SH-SY5Y (cell line): ENCODE measurements at regions not wholly inside any gene's neighbourhood (a gene's known extent, or its start where the extent isn't known, plus 50 kb on each side); places are given as distances from the start of the nearest gene placed in this dataset.

ENCODE experiments used
- GATA2 ChIP-seq: IDR thresholded peaks from 2 replicates; pipeline ENCODE4 v1.6.1; 2011; ENCODE audit warnings: mild to moderate bottlenecking, low read depth, low read length
- GATA3 ChIP-seq: IDR thresholded peaks from 2 replicates; pipeline ENCODE4 v1.6.1; 2011; ENCODE audit warnings: low read depth, mild to moderate bottlenecking, low read length, moderate library complexity

DNA sequence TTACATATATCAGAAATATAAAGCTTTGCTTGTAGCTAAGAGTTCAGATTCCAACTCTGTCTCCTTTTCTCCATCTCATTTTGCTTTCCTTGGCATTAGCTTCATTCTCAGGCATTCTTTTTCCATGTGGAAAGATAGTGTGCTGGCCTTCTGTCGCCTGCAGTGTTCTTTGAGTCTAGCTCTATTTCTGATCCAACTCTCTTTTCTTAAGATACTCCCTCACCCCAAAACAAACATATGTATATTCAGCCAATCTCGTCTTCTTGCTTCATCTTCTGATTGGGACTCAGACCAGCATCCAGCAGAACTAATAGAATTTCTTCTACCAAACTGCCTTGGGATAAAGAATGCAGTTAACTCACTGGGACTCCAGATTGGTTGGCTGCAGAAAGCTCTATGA is 532.2 kb downstream of the MID1IP1 start:
- TF ChIP-seq GATA3, result no peak
- no peak for TF ChIP-seq GATA2
